Right ventricle myocardium inferior (tissue), 1 donor: ENCODE measurements at regions not wholly inside any gene's neighbourhood (a gene's known extent, or its start where the extent isn't known, plus 50 kb on each side); places are given as distances from the start of the nearest gene placed in this dataset.

Source experiments
- ATAC-seq: fragments of 200-7000 bp; cut with Tn5 transposase; one replicate; pipeline ENCODE4 v1.9.1; 2020; ENCODE audit warnings: mild to moderate bottlenecking, moderate library complexity
- DNase-seq: peaks from one replicate; pipeline ENCODE4 v3.0.0; 2021; ENCODE audit errors: missing footprints
- intact Hi-C: fragments of 100-400 bp; cut with DNase I; formaldehyde crosslinking; loops from one replicate; pipeline ENCODE4 v1.11.0; 2022
- donor health status: DM: no; HTN: yes; CAD: no; lungs with severe emphysema.

DNA sequence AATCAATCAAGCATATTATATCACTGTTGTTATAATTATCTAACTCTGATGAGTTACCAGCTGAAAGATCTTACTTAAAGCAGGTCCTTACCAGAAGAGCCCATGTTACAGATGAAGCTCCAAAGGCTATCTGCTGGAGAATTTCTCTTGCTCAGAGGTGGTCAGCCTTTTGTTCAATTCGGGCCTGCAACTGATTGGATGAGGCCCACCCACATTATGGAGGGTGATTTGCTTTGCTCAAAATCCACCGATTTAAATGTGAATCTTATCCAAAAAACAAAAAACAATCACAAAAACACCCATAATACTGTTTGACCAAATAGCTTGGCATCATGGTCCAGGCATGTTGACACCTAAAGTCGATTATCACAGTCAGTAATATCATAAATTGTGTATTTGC, 348.6 kb upstream of the ANO3 start:
- DNase-seq (no peak), ATAC-seq (no peak)
- intact Hi-C loops: loop anchor here (2.0 kb wide), 1 partner anchor 296 kb away; no protein-coding TSS in a partner anchor

GRCh38 chr11:25988178-25988577, 343.8 kb upstream of the ANO3 start:
- no peak for ATAC-seq
- intact Hi-C loops: no loop called here
- no peak for DNase-seq

- no peak for DNase-seq
- ATAC-seq: no peak
- intact Hi-C loops: no loop called here
Measured at GRCh38 chr11:25990406-25990805, 341.5 kb upstream of the ANO3 start.

GRCh38 chr11:25991476-25991875, 340.5 kb upstream of the ANO3 start:
- ATAC-seq: no peak
- DNase-seq: no peak
- intact Hi-C loops: no loop called here

GRCh38 chr11:25992294-25992693, 339.6 kb upstream of the ANO3 start:
- no peak for DNase-seq
- no peak for ATAC-seq
- intact Hi-C loops: no loop called here

- DNase-seq (no peak), ATAC-seq (no peak)
- intact Hi-C loops: no loop called here
Measured at GRCh38 chr11:25993016-25993415, 338.9 kb upstream of the ANO3 start.

DNA sequence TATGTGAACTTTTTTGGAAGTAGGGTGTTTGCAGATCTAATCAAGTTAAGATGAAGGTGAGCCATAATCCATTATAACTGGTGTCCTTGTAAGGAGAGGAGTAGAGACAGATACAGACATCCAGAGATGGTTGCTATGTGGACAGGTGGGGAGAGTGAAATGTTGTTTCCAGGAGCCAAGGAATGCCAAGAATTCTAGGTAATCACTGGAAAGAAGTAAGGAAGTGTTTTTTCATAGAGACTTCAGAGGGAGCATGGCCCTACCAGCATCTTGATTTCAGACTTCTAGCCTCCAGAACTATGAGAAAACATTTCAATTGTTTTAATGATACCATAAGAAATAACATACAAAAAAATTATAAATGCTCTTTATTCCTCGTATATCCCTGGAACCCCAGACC, 320.5 kb upstream of the ANO3 start:
- ATAC-seq: no peak
- intact Hi-C loops: no loop called here

GRCh38 chr11:26014456-26015115, 317.3 kb upstream of the ANO3 start:
- ATAC-seq: no peak
- DNase-seq: no peak
- intact Hi-C loops: no loop called here

More for the DNA sequence above, 320.5 kb upstream of the ANO3 start:
- no peak for DNase-seq

DNA sequence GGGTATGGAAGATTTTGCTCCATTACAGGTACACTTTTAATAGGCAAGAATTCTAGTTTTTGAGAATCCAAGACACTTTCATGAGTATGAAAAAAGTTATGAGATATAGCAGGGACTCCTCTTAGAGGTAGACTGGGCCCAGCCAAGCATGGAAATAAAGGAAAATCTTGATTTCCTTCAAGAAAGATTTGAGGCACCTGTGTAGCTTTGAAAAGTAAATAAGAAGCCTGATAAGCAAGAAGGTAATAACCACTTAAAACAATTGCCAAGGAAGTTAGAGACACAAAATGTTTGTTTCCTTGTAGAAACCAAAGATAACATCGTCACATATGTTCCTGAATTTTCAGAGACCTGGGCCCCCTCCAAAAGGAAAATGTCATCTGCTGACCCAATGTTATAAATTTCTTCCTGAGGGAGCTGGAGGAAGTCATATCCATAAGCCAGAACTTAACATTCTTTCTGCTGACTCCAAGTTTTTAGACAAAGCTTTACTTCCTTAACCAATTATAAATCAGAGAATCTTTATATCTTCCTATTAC, 314.5 kb upstream of the ANO3 start:
- no peak for ATAC-seq
- DNase-seq: no peak
- intact Hi-C loops: no loop called here

- intact Hi-C loops: no loop called here
- DNase-seq (peak; percentile 25), ATAC-seq (no peak)
Measured at GRCh38 chr11:26017903-26018302, 314.0 kb upstream of the ANO3 start.

- intact Hi-C loops: no loop called here
- ATAC-seq (no peak), DNase-seq (no peak)
Measured at GRCh38 chr11:26018336-26018735, 313.6 kb upstream of the ANO3 start.

DNA sequence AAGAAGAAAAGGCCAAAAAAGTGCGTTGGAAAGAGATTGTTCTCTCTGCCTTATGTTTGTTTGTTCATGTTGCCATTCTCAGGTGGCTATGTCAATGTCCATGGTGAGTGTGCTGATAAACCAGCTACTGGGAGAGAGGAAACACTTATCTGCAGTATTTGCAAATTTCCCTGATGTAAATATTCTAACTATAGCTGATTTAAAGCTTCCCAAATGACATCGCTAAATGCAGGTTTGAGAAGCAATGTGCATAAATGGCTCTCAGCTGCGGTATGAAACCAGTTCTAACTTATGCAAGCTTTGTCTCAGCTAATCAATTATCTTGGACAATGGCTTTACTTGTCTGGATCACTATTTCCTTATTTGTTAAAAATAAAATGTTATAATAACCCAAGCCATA, 312.5 kb upstream of the ANO3 start:
- DNase-seq: no peak
- ATAC-seq: no peak
- intact Hi-C loops: no loop called here

DNA sequence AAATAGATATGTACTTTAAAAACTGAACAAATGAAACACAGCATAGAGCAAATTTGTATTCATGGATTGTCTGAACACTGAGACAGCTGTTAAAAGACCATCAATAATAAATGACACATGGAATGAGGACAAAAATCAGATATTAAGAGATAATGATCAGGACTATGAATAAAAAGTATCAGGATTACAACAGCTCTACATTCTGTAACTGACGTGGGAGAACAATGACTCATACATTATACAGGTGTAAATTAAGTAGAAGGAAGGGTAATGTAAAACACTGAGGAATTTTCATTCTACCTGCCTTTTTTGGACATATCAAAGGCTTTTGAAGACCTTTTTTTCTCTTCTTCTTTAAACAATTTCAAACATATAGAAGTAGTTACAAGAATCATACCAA, 310.9 kb upstream of the ANO3 start:
- intact Hi-C loops: no loop called here
- DNase-seq: no peak
- ATAC-seq: no peak

- intact Hi-C loops: no loop called here
- DNase-seq (no peak), ATAC-seq (no peak)
Measured at GRCh38 chr11:26023057-26023456, 308.9 kb upstream of the ANO3 start.

DNA sequence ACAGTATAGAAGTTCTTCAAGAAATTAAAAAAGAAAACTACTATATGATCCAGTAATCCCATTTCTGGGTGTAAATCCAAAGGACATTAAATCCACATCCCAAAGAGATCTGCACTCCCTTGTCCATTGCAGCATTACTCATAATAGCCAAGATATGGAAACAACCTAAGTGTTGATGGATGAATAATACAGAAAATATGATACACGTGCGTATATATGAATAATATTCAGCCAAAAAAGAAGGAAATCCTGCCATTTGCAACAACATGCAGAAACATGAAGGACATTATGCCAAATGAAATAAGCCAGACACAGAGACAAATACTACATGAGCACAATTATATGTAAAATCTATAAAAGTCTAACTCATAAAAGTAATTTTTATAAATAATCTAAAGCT, 306.3 kb upstream of the ANO3 start:
- intact Hi-C loops: no loop called here
- DNase-seq (no peak), ATAC-seq (no peak)

GRCh38 chr11:26026078-26026477, 305.9 kb upstream of the ANO3 start:
- intact Hi-C loops: no loop called here
- ATAC-seq (no peak), DNase-seq (no peak)

DNA sequence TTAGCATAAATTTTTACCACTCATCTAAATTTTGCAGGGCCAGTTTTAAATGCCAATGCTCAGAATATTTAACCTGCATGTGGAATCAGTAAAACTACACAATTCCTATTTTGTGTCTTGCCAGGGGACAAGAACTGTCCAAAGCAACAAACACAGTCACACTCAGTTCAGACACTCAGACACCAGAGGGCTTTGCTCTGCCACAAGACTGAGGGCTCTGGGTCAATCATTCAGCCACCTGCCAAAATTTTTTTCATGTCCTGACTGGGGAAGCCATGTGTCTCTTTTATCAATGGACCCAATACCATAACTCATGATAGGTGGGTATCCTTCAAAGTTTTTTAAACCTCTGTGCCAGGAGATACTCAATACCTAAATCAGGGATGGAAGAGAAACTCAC, 304.0 kb upstream of the ANO3 start:
- DNase-seq (no peak), ATAC-seq (no peak)
- intact Hi-C loops: no loop called here

GRCh38 chr11:26028393-26028911, 303.5 kb upstream of the ANO3 start:
- DNase-seq: no peak
- intact Hi-C loops: no loop called here
- ATAC-seq: no peak

- ATAC-seq (no peak), DNase-seq (no peak)
- intact Hi-C loops: no loop called here
Measured at GRCh38 chr11:26030399-26030798, 301.5 kb upstream of the ANO3 start.

DNA sequence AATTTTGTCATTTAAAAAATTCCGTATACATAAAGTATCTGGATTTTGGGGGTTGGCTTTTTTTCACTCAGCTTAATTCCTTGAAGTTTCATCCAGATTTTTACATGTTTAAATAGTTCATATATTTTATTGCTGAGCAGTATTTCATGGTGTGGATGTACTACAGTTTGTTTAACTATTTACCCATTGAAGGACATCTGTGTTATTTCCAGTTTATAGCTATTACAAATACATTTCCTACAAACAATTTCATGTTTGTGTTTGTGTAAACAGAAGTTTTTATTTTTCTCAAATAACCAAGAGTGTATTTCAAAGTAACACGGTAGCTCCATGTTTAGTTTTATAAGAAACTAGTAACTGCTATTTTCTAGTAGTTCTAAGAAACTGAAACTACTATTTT, 299.7 kb upstream of the ANO3 start:
- DNase-seq: no peak
- intact Hi-C loops: no loop called here

DNA sequence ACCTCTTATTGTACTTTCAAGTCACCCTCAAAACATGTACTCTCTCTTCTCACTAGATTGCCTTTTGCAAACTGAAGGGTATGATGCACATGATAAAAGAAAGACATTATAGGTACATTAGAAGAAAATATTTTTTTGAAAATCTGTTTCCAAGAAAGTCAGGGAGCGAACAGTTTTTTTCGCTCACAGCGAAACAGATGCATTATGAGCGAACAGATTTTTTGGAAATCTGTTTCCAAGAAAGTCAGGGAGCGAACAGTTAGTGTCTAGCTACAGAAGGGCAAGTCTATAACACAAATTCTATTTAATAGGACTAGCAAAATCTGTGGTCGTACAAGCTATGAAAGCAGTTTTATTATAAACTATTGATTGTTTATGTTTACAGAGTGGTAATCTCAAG, 296.2 kb upstream of the ANO3 start:
- ATAC-seq (no peak), DNase-seq (no peak)
- intact Hi-C loops: no loop called here

More for the DNA sequence above, 299.7 kb upstream of the ANO3 start:
- ATAC-seq: no peak
